Transverse colon (tissue), 4 donors: ENCODE measurements at regions not wholly inside any gene's neighbourhood (a gene's known extent, or its start where the extent isn't known, plus 50 kb on each side); places are given as distances from the start of the nearest gene placed in this dataset.
"Not testable (repeated sequence)": the region's sequence is repeated elsewhere in the genome, so short reads cannot be mapped to it uniquely, and the experiment has no call there.

Experiments
- EP300 ChIP-seq: sonication (generic); formaldehyde crosslinking; IDR thresholded peaks from one replicate; pipeline ENCODE4 v1.6.1; 2017; ENCODE audit warnings: antibody characterized with exemption, low read depth
- POLR2AphosphoS5 ChIP-seq, 3 donors: sonication (generic); formaldehyde crosslinking; IDR thresholded peaks; one replicate each; pipeline ENCODE4 v1.6.1; 2016; ENCODE audit warnings: antibody characterized with exemption in 3 of 3
- TF ChIP-seq, protein P1 (sequence below), 5 experiments: fragments of 200-600 bp in 3 of 5; fragments of 450-650 bp in 2 of 5; sonication (generic) in 3 of 5; IDR thresholded peaks; 1 replicate in 2 of 5; 2 replicates in 3 of 5; pipeline ENCODE4 v1.5.1; 2016 to 2017; ENCODE audit warnings: antibody characterized with exemption in 5 of 5, inconsistent platforms in 3 of 5, mild to moderate bottlenecking in 2 of 5, moderate library complexity in 1 of 5

DNA sequence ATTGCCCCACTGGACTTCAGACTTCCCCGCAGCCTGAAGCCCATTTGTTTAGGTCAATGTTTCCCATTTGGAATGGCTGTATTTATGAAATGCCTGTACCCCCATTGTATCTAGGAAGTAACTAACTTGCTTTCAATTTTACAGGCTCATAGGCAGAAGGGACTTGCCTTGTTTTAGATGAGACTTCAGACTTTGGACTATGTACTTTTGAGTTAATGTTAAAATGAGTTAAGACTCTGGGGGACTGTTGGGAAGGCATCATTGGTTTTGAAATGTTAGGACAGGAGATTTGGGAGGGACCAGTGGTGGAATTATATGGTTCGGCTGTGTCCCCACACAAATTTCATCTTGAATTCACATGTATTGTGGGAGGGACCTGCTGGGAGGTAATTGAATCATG, 61.1 kb upstream of the CYP2C8 start:
- TF ChIP-seq, protein P1, sequence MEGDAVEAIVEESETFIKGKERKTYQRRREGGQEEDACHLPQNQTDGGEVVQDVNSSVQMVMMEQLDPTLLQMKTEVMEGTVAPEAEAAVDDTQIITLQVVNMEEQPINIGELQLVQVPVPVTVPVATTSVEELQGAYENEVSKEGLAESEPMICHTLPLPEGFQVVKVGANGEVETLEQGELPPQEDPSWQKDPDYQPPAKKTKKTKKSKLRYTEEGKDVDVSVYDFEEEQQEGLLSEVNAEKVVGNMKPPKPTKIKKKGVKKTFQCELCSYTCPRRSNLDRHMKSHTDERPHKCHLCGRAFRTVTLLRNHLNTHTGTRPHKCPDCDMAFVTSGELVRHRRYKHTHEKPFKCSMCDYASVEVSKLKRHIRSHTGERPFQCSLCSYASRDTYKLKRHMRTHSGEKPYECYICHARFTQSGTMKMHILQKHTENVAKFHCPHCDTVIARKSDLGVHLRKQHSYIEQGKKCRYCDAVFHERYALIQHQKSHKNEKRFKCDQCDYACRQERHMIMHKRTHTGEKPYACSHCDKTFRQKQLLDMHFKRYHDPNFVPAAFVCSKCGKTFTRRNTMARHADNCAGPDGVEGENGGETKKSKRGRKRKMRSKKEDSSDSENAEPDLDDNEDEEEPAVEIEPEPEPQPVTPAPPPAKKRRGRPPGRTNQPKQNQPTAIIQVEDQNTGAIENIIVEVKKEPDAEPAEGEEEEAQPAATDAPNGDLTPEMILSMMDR (IDR thresholded peaks at IDR 0.05) = not testable (repeated sequence)
- not testable (repeated sequence) for TF ChIP-seq POLR2AphosphoS5 (IDR thresholded peaks at IDR 0.05); EP300
